ENCODE measurements at regions not wholly inside any gene's neighbourhood (a gene's known extent, or its start where the extent isn't known, plus 50 kb on each side); places are given as distances from the start of the nearest gene placed in this dataset.

GRCh38 chr21:35358008-35358407 lies 308.9 kb upstream of the RUNX1 start:
- no peak for ATAC-seq
- TF ChIP-seq POU6F1 (CRISPR knock-in tag; IDR thresholded peaks at IDR 0.05; ENCODE audit: borderline replicate concordance, low read depth) (no peak), PATZ1 (CRISPR knock-in tag; IDR thresholded peaks at IDR 0.05; ENCODE audit: borderline replicate concordance) (no peak)

- TF ChIP-seq TCF4 (CRISPR knock-in tag; IDR thresholded peaks at IDR 0.05; ENCODE audit: borderline replicate concordance) (no peak), CREB5 (CRISPR knock-in tag; IDR thresholded peaks at IDR 0.05; ENCODE audit: low read depth) (no peak), OSR1 (CRISPR knock-in tag; IDR thresholded peaks at IDR 0.05) (no peak)
- ATAC-seq, result no peak
Measured at GRCh38 chr21:35357041-35357780, 308.1 kb upstream of the RUNX1 start.

- no peak for ATAC-seq
- no peak for TF ChIP-seq CSRNP3 (CRISPR knock-in tag; IDR thresholded peaks at IDR 0.05)
Measured at GRCh38 chr21:35354078-35354477, 305.0 kb upstream of the RUNX1 start.

GRCh38 chr21:35352793-35353192 lies 303.7 kb upstream of the RUNX1 start:
- TF ChIP-seq PATZ1 (CRISPR knock-in tag; IDR thresholded peaks at IDR 0.05; ENCODE audit: borderline replicate concordance), result no peak
- no peak for TF ChIP-seq OSR1 (CRISPR knock-in tag; IDR thresholded peaks at IDR 0.05)
- no peak for TF ChIP-seq PPARA (CRISPR knock-in tag; IDR thresholded peaks at IDR 0.05; ENCODE audit: borderline replicate concordance)
- TF ChIP-seq ZC3H10 (CRISPR knock-in tag; IDR thresholded peaks at IDR 0.05), result no peak
- no peak for TF ChIP-seq TSHZ2 (CRISPR knock-in tag; IDR thresholded peaks at IDR 0.05)
- no peak for TF ChIP-seq SNAI2 (CRISPR knock-in tag; IDR thresholded peaks at IDR 0.05)
- no peak for TF ChIP-seq GLIS3 (CRISPR knock-in tag; IDR thresholded peaks at IDR 0.05)
- no peak for TF ChIP-seq ZNF565 (CRISPR knock-in tag; conservative IDR thresholded peaks at IDR 0.05; ENCODE audit: low read depth)
- TF ChIP-seq BACH2 (CRISPR knock-in tag; IDR thresholded peaks at IDR 0.05; ENCODE audit: borderline replicate concordance), result no peak
- TF ChIP-seq ESRRG (CRISPR knock-in tag; IDR thresholded peaks at IDR 0.05), result no peak
- ATAC-seq, result no peak

Data from SK-N-SH treated with all-trans-retinoic acid at 6 μM for 48 hours (cell line).